HS-5 (cell line): ENCODE measurements at regions not wholly inside any gene's neighbourhood (a gene's known extent, or its start where the extent isn't known, plus 50 kb on each side); places are given as distances from the start of the nearest gene placed in this dataset.

Experiments
- DNase-seq: peaks from one replicate; pipeline ENCODE4 v3.0.0-alpha.2; 2012; ENCODE audit warnings: low read depth

GRCh38 chr17:65444049-65444448 is 117.4 kb downstream of the AXIN2 start:
- DNase-seq, result no peak

- DNase-seq, result no peak
These were observed 118.8 kb downstream of the AXIN2 start for GRCh38 chr17:65442691-65443090.

DNA sequence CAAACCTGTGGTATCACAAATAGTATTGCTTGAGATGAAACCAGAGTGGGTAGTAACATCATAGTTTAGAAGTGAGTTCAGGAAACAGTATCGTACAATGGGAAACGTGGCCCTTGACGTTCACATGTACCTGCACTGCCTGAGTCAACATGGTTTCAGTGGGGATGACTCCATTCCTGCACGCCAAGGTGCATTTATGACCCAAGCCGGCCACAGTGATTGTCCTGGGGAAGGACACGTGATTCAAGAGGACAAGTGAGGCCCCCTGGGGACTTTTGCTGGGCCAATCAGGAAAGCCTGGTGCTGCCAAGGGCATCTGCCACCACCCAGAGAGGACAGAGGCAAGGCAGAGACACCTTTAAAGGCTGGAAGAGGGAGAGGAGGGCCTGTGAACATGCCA is 119.2 kb downstream of the AXIN2 start:
- no peak for DNase-seq

DNA sequence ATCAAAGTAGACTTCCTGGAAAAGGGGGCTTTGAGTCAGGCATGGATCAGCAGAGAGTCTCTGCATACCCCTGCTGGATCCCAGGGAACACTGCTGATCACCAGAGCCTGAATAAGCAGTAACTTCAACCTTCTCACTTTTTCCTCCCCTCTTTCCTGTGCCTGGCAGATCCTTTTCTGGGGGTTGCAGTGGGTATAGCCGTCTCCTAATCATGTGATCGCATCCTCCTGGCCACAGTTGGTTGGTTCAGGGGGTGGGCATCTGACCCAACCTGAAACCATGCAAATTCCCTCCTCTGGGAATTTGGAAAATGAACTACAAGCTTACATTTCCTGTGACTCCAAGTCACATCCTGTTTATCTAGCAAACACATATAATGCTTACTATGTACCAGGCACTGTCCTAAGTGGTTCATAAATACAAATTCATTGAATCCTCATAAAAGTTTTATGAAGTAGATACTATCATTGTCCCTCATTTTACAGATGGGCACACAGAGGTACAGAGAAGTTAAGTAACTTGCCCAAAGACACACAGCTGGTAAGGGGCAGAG is 120.3 kb downstream of the AXIN2 start:
- no peak for DNase-seq

DNA sequence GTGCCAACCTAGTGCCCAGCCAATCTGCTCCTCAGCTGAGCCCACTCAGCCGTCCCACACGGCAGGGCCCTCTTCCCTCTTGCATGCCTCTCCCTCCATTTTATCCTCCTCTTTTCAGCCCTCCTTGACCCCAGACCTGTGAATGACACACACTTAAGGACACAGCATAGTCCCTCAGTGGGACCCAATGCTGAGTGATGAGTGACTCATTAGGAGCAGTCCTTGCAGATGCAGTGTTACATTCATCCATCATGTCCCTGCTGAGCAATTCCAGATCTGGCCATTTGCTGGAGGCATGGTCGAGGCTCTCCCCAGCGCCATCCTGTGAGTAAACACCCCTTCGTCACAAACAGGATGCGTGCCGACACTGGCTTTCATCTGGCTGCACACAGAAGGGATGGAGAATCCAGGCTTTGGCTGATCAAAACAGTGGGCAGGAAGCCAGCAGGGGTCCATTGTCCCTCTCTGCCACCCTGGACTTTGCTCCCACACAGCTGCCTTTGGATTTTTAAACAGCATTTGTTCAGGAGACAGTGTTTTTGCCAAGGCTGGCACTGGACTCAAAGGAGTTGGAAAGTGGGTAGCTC is 122.6 kb downstream of the AXIN2 start:
- no peak for DNase-seq

DNA sequence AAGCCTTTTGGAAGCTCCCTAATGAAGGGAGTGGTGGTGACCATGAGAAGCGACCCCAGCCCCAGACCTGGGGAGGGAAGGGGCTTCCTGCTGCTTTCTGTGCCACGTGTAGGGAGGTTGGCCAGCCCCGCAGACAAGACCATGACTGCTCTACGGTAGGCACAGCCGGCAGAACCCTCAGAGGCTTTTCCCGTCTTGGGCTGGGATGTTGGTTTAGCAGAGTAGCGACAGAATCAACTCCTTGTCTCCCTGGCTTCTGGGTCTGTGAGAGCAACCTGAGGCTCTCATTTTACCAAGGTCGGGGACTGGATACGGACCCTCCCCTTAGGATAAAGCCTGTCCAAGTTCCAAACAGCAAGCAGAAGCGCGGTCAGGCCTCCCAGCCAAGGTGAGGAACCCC is 123.3 kb downstream of the AXIN2 start:
- DNase-seq, result no peak

DNA sequence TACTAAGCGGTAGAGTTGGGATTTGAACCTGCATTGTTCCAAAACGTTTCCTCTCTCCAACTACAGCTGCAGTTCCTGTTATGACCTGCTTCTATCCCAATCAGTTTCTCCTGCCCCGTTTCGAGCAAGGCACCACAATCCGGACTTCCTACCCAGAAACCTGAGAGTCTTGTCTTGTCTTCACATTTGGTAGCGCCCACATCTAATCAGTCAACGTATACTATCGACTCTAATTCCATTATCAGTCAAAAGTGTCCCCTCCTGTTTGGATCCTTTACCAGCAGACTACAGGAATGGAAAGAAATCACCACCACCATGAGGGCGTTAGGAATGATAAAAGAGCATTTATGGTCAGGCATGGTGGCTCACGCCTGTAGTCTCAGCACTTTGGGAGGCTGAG is 124.6 kb downstream of the AXIN2 start:
- no peak for DNase-seq

- DNase-seq, result no peak
These were observed 126.6 kb downstream of the AXIN2 start for GRCh38 chr17:65434878-65435277.

DNA sequence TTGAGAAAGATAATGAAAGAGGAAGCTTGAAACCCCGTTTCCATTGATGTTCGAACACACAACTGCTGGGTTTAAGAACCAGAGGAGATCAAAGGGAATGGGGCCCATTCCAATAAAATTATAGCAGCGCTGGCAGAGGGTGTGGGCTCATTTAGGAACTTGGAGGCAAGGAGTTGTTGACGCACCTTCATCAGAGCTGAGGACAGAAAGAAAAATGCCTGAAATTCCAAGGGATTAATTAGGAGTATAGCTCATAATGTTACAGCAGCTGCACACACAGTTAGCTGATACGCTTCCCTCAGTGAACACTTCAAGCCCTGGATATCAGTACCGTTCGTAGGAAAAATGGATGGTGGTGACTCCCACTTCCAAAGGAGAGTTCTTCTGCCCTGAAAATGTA is 127.2 kb downstream of the AXIN2 start:
- DNase-seq, result no peak

DNA sequence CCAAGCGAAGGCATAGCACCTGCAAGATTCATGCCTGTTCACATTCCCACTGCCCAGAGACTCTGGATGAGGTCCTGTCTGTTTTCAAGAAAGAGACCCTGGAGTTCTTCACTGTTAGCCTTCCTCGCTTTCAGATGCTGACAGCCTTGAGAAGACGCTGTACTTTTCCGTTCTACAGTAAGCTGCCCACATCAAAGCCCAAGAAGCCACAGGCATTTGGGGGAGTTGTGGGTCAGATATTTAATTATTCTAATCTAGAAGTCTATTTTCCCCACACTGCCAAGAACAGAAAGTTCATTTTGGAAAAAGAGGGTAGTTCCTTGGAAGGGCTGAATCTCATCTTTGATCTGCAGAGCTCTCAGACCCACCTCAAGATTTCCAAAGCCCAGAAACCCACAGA is 127.9 kb downstream of the AXIN2 start:
- no peak for DNase-seq

DNA sequence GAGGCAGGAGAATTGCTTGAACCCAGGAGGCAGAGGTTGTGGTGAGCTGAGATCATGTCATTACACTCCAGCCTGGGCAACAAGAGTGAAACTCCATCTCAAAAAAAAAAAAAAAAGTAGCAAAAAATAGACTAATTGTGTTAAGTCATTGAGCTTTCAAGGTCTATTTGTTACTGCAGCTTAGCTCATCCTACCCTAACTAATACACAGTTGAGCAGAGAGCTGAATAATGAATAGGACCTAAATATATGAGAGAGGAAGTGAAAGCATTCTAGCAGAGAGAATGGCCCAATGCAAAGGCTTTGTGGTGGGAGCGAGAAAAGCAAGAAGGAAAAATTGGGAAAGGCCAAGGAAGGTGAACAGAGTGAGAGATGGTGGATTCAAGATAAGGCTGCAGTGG is 128.3 kb downstream of the AXIN2 start:
- no peak for DNase-seq

DNA sequence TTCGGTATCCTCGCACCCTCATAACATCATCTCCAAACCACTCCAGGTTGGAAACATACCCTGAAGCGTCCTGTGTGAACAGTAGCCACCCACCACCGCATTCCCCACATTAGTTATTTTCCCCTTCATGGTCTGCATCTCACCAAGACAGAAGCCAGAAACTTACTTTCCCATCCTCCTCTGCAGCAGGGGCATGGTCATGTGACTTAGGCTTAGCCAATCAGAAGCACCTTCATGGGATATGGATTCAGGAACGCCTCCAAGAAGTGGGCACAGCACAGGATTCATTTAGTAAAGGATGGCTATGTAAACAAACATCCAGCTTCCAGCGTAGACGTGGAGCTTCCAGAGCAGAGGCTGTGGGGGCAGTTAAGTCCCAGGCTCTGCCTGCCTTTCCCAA is 130.3 kb downstream of the AXIN2 start:
- DNase-seq, result no peak

DNA sequence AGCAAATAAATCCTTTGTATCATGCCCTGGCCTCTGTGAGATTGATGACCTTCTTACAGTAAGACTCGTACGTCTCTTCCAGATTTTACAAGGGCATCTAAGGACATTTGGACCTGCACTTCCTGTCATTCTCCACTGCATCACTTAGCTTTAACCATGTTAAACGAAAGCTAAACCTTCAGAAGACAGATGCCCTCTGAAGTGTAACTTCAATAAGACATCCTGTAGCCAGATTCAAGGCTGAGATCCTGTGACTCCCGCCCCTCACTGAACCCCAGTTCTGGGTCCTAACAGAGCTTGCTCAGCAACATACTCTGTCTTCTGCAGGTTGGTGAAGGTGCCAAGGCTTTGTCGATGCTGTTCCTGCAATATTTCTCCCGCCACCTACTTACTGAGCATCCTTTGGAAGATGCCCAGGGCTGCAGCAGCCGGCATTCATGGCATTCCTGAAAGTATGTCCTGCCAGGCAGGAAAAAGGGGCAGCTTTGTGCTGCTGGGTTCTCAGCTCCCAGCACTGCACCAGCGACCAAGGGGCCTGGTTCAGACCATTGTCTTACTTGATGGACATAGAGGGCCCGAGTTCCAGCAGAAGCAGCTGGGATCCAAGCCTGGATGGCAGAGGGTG is 131.1 kb downstream of the AXIN2 start:
- no peak for DNase-seq

- DNase-seq, result no peak
These were observed 137.9 kb downstream of the AXIN2 start for GRCh38 chr17:65423346-65424140.

DNA sequence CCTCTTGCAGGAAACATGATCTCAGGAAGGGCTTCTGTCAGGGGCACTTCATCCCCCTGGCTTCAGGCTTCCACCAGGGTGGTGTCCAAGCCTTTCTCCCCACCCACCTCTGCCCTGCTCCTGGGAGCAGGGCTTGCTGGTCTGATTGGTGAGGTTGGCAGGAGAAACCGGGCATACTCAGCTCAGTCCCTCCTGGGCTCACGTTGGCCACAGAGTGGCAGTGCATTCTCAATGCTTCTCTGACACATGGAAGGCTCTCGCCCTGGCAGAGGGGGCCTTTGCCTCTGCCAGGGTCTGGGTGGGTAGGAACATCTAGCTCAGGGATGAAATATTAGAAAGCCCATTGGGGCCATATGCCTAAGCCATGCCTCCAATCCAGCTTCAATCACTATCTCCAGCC is 142.8 kb downstream of the AXIN2 start:
- no peak for DNase-seq

DNA sequence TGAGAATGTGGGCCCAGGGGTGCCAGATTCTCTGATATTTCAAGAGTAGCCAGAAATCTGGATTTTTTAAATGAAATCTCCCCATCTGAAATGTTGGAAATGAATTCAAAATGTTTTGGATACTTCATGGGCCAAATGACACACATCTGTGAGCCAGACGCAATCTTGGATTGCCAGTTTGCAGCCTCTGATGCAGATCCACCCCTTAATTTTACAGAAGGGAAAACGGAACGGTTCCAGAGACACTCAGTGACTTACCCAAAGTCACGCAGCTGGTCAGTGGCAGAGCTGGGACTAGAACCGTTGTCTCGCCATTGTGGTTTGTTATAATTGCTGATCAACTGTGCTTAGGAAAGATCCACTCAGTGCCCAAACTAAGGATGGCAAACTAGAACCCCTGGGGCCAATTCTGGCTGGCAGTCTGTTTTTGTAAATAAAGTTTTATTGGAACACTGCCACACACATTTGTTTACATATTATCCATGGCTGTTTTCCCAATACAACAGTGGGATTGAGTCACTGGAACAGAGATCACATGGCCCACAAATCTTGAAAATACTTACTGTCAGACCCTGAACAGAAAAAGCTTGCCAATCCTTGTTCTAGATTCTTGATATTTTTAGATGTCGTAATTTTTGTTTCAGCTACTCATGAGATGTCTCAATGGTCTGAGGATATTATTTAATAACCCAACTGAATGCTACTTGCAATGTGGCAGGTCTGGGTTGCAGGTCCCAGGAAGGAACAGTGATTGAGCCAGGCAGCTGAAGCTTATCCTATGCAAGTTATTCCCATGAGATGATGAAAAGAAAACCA is 143.8 kb downstream of the AXIN2 start:
- no peak for DNase-seq

- DNase-seq, result no peak
These were observed 145.5 kb downstream of the AXIN2 start for GRCh38 chr17:65415991-65416390.

GRCh38 chr17:65413390-65413789 is 148.1 kb downstream of the AXIN2 start:
- no peak for DNase-seq

DNA sequence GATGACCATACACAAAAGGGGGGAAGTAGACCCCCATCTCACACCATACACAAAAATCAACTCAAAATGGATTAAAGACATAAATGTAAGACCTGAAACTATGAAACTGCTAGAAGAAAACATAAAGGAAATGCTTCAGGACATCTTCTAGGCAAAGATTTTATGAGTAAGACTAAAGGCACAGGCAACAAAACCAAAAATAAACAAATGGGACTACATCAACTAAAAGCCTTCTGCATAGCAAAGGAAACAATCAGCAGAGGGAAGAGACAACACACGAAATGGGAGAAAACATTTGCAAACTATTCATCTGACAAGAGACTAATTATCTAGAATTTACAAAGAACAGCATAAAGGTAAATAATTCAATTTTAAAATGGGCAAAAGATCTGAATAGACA is 152.1 kb downstream of the AXIN2 start:
- DNase-seq, result no peak

- DNase-seq, result no peak
These were observed 153.4 kb downstream of the AXIN2 start for GRCh38 chr17:65408050-65408449.

DNA sequence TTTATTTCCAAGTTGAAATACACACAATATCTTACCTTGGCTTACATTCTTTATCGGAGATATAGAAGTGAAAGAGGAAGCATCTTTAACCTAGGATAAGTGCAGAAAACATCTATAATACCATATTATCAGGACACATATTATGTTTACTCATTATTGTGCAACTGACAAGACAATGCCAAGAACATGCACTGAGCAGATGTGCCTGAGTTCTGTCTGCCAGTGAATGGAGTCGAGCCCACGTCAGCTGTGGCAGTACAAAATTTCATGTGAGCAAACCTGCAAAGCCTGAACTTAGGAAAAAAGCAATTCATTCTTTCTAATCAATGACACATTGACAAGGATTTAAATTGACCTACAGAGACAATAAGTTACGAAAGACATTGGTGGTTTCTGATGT is 154.4 kb downstream of the AXIN2 start:
- DNase-seq, result no peak

GRCh38 chr17:65406552-65406951 is 154.9 kb downstream of the AXIN2 start:
- DNase-seq, result no peak
